GM19035 (cell line): ENCODE measurements at regions not wholly inside any gene's neighbourhood (a gene's known extent, or its start where the extent isn't known, plus 50 kb on each side); places are given as distances from the start of the nearest gene placed in this dataset.
"Not testable (repeated sequence)": the region's sequence is repeated elsewhere in the genome, so short reads cannot be mapped to it uniquely, and the experiment has no call there.

Source experiments
- ATAC-seq: cut with Tn5 transposase; IDR thresholded peaks from one replicate; pipeline ENCODE4 v1.9.1; 2021; ENCODE audit not compliant: unreplicated experiment

DNA sequence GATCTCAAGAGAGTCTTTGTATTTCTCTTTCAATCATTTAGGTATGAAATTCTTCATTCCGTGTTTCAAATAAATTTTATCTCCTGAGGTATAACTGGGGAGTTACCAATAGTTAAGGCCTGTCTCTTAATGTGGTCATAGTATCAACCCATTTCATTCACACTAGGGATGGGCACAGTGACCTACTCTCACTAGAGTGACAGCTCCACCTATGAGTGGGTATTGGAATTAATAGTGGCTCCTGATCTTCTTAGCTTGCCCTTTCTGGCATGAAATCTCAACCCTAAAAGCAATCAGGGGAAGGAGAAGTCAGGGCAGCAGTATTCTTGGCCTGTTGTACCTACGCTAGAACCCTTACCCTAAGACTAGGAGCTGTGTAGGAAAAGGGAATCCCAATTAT is 507.7 kb downstream of the FAM181B start:
- no peak for ATAC-seq

DNA sequence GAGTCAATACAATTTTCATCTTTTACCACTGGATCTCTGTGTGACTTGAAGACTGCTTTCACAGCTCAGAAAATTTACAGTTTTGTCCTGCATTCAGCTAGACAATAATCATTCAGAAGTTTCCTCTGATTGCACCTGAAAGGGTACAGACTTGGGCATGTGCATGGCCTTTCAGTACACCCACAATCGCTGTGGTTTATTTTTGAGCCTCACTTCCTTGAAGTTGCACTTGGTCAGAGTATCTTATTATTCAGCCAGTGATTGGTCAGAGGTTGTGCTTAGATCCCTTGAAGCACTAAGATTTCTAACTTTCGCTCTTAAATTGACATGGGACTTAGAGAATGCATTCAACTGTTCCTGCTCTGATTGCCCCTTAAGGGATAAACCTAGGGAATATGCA is 508.2 kb downstream of the FAM181B start:
- ATAC-seq: no peak

DNA sequence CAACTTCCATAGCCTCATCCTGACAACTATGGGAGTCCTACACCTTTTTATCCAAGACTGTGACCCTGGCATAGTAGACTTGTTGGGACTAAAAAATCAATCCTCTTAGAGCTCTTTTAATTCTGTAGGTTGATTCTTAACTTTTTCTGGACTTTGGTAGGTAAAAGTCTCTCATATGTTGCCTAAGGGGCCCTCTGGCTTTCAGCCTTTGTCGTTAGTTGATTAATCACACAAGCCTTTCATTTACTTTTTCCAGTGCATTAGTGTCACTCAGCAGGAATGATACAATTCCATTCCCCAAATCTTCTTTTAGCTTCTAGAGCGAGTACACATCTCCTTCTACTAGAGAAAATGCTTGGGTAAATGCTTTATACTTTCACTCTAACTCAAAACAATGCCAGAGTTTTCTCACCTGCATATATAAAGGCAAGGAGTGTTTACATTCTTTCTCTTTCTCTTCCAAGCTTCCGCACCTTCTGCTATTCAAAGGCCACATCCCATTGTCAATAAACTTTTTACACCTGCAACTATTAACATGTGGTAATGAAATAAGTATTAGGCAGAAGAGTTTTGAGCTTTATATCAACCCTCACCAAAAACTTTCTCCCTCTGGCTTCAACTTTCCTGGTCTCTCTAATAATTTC is 516.6 kb downstream of the FAM181B start:
- ATAC-seq: no peak

DNA sequence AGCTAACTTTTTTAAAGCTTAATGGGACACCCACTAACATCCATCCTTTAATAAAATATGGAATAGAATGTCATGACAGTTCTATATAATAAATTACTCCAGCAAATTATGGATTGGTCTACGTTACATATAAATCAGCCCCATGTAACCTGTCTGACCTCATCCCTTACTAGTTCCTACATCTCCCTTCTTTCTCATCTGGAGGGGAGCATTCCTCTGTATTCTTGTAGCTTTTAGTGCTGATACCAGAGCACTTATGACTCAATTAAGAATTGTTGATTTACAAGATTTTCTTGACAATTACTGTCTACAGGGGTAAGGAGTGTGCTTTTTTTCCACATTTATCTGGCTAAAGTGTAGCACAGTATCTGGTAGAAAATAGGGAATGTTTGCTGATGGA is 523.7 kb downstream of the FAM181B start:
- ATAC-seq: no peak

DNA sequence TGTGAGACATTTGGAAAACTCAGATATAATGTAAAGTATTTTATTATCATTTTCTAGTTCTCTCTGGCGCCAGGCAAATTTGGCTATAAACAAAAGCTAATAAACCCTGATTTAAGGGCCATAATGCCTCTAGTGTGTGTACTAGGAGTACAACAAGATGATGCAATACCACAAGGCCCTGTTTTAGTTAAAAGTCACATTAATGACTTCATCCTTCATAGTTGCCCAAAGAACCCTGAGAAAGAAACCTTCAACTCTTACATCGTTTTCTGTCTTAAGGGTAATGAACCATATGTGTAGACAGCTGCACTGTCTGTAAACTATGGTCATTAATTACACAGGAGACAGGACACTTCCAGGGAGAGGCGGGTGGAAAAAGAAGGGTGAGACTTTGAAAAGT is 538.4 kb downstream of the FAM181B start:
- no peak for ATAC-seq

DNA sequence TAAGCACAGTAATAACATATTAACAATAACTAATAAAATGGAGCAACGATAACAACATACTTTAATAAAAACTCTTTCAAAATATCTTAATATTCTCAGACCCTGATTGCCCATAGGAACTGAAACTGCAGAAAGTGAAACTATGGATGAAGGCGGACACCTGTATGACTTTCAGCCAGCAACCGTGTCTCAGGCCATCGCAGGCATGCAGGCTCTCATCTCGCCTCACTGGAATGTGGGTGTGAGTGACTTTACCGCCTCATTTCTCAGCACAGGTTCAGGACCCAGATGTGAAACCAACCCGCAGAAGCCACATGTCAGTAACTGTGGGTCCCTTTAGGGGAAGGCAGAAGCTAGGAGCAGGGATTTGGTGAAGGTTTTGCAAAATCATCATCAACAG is 539.1 kb downstream of the FAM181B start:
- ATAC-seq: peak; percentile 48

DNA sequence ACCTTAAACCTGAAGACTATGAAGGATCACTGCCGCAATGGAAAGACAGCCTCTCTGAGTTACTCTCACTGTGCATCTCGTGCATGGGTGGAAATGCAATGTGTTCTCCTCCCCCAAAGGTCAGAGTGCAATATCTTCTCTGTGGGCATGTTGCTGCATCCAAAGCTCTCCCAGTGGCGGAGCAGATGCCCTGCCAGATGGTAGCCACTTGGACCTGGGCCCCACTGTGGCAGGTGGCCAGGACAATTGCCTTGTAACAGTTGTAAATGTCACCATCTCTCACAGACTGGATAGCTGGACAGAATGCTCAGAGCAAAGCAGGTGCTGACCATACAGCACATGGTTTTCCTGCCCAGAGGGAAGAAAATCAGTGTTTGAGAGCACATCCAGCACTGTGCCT is 542.0 kb downstream of the FAM181B start:
- ATAC-seq: no peak

DNA sequence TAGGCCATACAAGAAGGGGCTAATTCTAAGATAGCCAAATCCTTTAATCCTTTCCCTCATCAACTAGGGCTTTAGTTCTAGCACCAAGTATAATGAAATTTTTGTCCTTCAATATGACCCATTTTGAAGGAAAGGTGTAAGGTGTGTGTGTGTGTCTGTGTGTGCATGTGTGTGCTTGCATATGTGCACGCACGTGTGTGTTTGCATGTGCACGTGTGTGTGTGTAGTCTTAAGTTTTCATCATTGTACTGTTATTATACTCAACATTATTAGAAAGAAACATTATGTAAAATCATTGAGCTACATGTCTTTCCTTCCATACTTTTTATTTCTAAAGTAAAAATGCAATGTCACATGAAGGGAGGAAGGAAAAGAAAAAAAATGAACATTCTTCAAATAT is 547.7 kb downstream of the FAM181B start:
- ATAC-seq: no peak

DNA sequence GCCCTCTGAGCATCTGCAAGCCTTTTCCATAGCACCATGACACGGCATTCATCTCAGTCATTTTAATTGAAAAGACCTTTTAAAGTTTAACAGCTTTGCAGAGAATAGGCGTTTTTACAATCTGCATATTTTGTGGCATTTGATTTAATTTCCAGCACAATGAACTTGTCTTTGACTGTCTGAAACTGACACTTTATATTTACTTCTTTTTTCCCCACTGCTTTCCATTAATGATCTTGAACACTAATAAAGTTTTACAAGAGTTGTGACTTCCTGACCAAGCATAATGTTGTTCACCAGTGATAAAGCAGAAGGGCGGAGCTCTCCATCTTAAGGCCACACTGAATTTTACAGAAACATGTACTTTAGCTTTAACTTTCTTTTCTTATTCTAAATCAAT is 548.7 kb downstream of the FAM181B start:
- ATAC-seq: no peak

DNA sequence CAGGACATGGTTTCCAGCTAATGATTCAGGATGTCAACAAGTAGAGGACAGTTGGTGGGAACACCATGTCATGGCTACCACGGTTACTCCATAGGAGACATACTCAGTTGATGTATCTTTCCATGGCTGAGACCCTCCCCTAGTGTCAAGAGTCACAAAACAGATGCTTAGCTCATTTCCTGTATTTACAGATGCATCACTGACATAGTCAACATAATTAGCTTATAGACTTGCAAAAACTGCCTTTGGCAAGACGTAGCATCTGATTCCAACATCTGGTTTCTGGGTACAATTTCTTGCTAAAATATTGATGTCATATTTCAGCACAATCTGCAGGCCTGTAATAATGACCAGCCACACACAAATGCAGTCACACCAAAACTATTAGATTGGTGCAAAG is 550.3 kb downstream of the FAM181B start:
- ATAC-seq: no peak

DNA sequence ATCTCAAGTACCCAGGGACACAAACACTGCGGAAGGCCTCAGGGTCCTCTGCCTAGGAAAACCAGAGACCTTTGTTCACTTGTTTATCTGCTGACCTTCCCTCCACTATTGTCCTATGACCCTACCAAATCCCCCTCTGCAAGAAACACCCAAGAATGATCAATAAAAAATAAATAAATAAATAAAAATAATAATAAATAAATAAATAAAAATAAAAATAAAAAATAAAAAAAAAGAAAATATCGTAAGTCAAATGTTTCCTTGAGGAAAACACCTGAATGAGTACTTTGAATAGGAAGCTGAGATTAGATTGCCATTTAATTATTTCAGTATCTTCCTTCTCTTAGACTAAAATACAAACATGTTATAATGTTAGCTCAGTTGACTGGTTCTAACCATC is 551.0 kb downstream of the FAM181B start:
- ATAC-seq: not testable (repeated sequence)

DNA sequence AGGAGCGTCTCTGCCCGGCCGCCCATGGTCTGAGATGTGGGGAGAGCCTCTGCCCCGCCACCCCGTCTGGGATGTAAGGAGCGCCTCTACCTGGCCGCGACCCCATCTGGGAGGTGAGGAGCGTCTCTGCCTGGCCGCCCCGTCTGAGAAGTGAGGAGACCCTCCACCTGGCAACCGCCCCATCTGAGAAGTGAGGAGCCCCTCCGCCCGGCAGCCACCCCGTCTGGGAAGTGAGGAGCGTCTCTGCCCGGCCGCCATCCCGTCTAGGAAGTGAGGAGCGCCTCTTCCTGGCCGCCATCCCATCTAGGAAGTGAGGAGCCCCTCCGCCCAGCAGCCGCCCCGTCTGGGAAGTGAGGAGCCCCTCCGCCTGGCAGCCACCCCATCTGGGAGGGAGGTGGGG is 551.9 kb downstream of the FAM181B start:
- not testable (repeated sequence) for ATAC-seq

DNA sequence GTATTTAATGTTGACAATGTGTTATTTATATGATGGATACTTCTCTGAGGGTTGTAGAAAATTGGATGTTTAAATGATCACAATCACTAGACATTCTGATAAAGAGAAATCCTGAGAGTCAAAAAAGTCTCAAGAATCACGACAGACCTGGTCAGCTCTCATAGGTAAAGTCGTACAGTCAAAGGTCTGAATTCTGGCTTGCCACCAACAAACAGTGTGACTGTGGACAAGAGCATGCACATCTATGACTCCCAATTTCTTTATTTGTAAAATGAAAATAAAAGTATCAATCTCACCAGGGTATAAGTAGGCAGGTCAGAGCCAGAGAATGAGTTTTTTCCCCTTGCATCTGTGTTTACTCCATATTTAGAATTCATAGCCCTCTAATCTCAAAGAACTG is 556.7 kb downstream of the FAM181B start:
- no peak for ATAC-seq

DNA sequence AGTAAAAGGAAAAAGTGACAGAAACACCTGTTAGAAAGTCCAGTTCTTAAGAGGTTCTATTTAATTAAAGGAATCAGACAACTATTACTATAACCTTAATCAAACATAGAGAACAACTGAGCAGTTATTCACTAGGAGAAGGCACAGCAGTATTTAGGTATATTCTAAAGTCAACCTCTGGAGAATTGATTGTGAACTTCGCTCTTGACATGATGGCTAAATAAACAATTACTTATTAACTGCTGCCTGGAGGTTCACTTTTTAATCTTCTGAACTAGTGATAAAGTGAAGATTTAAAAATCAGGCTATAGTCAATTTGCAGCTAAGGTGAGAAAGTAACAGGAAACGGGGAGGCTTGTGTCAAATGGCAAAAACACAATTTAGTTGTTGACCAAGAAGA is 557.3 kb downstream of the FAM181B start:
- ATAC-seq: no peak

DNA sequence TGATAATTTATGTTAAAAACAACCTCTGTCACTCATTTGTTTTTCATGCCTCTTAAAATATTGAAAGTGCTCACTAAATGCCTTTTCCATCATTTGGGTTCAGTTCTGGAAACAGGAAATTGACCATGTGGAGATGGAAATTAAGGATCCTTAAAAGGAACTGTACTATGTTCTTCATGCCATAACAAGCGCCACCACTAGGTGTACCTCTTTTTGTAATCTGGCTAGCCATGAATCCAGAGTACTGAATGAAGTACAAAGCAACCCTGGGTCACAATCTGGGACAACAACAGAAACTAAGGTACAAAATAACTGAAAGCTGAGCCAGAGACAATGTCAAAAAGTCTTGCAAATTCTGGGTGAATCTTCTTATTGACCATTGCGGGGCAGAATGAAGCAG is 559.1 kb downstream of the FAM181B start:
- ATAC-seq: no peak

DNA sequence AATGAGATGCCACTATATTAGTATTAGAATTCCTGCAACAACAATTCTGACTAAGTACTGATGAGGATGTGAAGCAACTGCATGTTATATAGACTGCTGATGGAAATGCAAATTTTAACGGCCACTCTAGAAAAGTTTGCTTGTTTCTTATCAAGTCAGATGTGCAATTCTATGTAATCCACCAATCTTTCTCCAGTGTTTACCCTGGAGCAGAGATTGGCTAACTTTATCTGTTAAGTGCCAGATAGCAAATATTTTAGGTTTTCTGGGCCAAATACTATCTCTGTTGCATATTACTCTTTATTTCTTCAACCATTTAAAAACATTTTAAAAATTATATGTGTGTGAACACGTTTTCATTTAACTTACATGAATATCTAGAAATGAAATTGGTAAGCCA is 586.9 kb downstream of the FAM181B start:
- ATAC-seq: no peak

DNA sequence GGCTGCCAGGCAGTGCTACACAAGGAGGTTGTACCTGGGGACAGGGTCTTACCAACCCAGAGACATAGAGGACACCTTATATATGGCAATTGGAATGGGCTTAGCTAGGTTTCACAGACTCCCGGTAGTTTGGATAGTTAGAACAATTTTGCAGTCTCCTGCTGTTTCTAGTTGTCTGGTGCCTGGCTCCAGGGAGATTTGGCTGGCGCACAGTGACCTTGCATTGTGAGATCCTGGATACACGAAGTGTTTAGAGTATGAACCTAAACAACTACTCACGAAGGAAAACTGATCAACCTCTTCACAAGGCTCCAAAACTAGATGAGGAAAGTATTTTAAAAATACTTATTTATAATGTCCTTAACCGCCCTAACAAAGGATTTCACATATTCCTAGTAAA is 614.7 kb downstream of the FAM181B start:
- no peak for ATAC-seq

DNA sequence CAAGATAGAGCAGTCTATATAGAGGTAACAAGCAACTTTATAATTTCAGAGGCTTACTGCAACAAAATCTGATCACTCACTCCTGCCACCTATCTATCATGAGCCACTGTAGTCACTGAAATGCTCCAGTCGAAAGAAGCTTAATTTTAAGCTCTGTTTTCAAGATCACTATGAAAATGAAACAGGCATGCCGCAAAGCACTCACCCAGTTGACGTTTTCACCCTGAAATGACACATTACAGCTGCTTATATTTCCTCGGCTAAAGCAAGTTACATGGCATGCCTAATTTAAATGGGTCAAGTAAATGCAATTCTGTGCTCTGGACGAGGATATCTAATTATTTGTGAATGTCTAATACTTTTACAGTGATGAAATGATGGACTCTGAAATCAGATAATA is 616.3 kb downstream of the FAM181B start:
- no peak for ATAC-seq

DNA sequence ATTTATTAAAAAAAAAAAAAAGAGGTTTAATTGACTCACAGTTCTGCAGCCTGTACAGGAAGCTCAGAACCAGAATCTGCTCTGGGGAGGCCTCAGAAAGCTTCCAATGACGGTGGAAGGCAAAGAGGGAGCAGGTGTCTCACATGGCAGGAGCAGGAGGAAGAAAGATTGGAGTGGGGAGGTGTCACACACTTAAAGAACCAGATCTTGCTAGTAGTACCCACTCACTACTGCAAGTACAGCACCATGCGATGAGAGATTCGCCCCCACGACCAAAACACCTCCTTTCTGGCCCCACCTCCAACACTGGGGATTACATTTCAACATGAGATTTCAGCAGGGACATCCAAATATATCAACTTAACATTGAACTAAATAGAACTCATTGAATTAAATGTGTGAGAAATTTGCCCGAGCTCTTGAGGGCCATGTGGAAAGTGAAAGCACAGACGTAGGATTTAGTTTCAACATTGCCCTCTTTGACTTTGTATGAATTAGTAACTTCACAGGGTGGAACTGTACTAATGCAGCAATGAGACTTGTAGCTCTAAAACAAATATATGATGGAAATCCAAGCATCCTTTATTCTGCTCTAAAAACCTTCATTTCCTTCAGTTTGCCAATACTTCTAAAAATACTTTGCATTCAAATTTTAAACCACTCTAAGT is 628.2 kb downstream of the FAM181B start:
- no peak for ATAC-seq

DNA sequence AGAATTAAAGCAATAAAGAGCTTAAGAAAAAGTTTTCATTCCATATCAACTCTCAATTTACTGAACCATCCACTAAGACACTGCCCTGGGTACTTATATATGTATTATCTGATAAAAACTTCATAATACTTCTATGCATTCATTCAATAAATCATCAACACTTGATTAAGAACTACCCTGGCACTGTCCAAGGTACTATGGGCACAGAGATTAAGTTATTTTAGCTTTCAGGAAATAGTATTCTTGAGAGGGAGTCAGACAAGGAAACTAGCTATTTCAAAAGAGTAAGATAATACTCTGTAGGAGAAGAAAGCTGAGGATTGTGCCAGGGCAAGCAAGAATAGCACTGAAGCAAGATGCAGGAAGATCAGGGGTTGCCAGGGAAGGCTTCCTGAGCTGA is 640.8 kb downstream of the FAM181B start:
- ATAC-seq: no peak

DNA sequence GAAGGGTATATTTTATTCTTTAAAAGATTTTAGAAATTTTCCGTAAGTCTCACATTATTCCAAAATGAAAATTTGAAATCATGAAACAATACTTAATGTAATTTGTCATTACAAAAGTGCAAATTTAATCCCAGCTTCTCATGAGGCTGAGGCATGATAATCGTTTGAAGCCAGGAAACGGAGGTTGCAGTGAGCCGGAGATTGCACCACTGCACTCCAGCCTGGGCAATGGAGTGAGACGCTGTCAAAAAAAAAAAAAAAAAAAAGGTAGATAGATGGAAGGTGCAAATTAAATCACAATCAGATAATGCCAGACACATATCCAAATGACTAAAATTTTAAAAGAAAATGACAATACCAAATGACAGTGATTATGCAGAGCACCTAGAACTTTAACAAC is 644.2 kb downstream of the FAM181B start:
- ATAC-seq: no peak

DNA sequence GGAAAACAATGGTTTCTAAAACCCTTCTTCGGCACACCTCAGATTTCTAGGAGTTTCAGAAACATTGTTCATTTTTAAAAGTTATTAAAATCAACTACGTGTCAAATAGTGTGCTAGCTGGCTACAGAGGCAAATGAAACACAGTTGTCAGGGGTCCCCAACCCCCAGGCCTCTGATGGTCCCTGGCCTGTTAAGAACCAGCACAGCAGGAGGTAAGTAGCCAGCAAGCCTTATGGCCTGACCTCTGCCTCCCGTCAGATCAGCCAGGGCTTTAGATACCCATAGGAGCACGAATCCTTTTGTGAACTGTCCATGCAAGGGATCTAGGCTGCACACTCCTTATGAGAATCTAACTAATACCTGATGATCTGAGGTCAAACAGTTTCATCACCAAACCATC is 648.2 kb downstream of the FAM181B start:
- no peak for ATAC-seq

DNA sequence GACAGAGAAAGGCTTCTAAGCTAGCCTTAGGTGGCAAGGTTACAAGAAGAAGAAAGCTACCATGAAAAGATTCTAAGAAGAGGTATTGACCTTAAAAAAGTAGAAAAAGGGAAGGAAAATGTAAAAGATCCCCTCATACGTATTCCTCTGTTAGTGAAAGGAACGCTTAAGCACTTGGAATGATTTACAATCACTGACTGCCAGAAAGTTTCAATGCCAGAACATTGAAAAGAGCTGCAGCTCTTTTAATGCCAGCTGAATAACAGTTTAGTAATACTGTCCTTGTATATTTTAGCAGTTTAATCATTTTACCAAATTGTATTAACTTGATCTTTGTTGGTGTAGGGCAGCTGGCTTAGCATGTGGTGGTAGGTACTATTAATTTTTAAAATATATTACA is 650.7 kb downstream of the FAM181B start:
- ATAC-seq: no peak
